ENCODE measurements at regions not wholly inside any gene's neighbourhood (a gene's known extent, or its start where the extent isn't known, plus 50 kb on each side); places are given as distances from the start of the nearest gene placed in this dataset.

DNA sequence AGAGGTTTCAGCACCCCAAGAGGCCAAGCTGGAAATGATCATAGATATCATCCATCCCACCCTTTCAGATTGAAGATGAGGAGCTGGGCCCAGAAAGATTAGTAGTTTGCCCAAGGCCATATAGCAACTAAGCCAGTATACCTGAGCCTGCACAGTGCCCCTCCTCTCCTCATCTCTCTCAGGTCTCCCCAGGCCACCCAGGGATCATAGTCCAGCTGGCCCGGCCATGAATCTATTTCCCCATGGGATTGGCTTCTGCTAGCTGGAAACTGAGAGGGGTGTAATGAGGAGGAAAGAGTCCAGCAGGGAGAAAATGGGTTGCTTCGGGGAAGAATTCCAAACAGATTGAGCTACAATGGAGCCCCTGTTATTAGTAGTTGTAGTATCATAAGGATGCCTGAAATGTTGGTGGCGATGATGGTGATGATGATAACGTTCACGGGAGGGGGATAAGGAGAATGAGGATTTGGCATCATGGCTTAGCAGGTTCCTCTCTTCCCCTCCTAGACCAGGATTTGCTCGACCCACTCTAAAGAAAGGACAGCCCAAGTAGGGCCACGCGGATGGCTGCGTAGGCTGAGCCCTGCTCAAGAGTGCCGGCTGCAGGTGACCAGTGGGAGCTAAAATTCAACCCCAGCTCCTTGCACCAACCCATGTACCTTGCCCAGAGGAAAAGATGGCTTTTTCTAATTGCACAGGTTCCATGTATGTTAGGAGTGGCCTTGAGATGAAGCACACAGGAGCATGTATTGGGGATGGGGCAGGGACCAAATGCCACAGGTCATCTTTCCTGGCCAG lies 117.8 kb upstream of the PJA1 start:
- H3K36me3 Mint-ChIP-seq = no peaks in the 10 kb centered on the region
- no peak overlapping the region for H3K4me3 Mint-ChIP-seq
- H3K27ac Mint-ChIP-seq = no peak overlapping the region
- no peaks in the 10 kb centered on the region for H3K4me1 Mint-ChIP-seq
- no peak for DNase-seq
- H3K9me3 Mint-ChIP-seq = no peaks in the 10 kb centered on the region
- no peaks in the 10 kb centered on the region for H3K27me3 Mint-ChIP-seq

DNA sequence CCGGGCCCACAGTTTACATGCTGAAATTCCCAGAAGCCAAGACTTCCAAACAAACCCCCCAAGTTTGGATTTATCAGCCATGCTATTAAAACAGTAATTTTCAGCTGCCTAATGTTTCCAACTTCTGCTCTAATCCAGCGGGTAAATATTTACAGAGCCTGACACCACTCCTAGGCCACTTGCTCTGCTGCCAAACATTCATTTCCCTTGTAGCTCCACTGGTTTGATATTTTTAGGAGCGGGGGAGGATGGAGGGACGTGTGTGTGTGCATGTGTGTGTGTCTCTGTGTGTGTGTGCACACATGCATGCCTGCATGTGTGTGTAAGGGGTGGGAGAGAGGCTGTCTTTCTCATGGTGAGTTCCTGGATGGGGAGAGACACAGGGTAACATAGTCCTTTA lies 115.7 kb upstream of the PJA1 start:
- H3K27ac Mint-ChIP-seq = no peak overlapping the region
- H3K36me3 Mint-ChIP-seq = no peaks in the 10 kb centered on the region
- no peaks in the 10 kb centered on the region for H3K27me3 Mint-ChIP-seq
- no peaks in the 10 kb centered on the region for H3K9me3 Mint-ChIP-seq
- H3K4me3 Mint-ChIP-seq = no peak overlapping the region
- no peaks in the 10 kb centered on the region for H3K4me1 Mint-ChIP-seq
- no peak for DNase-seq

DNA sequence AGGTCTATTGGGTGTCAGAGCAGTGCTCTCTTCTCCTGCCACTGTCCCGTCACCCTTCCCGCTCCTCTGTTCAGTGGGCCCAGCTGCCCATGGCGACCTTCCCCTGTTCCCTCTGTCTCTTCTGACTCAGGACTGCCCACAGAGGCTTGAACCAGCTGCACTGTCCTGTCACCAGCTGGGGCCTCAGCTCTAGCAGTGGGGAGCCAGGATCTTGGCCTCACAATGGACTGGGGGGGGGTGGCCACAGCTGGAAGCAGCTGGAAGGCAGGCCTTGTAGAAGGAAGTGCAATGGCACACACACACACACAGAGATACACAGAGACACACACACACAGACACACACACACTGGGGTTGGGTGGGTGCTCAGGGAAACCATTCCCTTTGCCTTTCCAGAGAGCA lies 114.0 kb upstream of the PJA1 start:
- Mint-ChIP-seq H3K27me3 (no peaks in the 10 kb centered on the region), H3K4me3 (no peak overlapping the region), H3K27ac (no peak overlapping the region), H3K4me1 (no peaks in the 10 kb centered on the region), H3K9me3 (no peaks in the 10 kb centered on the region), H3K36me3 (no peaks in the 10 kb centered on the region)
- DNase-seq = no peak

DNA sequence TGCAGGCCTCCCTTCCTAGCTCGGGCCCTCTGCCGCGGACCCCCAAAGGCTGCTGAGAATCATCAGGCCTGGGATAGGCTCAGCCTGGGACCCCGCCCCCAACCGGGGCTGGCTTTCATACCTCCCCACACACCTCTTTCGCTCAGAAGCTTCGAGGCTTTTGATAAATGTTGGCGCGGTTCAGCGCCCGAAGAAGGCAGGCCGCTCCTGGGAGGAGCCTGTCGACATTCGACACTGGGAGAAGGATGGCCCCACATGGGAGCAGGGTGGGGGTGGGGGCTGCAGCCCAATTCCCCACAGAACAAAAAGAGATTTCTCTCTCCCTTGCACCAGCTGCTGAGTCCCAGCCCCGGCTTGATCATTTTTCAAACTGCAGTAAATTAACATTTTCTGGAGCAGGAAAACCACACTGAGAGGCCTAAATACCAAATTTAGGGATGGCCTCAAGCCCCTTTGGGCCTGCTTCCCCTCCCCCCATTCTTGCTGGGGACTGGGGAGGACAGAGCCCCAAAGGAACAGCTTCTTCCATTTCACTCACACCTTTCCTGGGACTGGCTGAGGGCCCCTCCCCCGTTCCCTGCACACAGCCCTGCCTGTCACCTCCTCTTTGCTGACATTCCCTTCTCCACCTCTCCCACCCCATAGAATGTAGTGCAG lies 112.9 kb upstream of the PJA1 start:
- no peak overlapping the region for H3K4me3 Mint-ChIP-seq
- H3K4me1 Mint-ChIP-seq = no peaks in the 10 kb centered on the region
- H3K27ac Mint-ChIP-seq = no peak overlapping the region
- no peak for DNase-seq
- H3K36me3 Mint-ChIP-seq = no peaks in the 10 kb centered on the region
- H3K27me3 Mint-ChIP-seq = no peaks in the 10 kb centered on the region
- no peaks in the 10 kb centered on the region for H3K9me3 Mint-ChIP-seq

DNA sequence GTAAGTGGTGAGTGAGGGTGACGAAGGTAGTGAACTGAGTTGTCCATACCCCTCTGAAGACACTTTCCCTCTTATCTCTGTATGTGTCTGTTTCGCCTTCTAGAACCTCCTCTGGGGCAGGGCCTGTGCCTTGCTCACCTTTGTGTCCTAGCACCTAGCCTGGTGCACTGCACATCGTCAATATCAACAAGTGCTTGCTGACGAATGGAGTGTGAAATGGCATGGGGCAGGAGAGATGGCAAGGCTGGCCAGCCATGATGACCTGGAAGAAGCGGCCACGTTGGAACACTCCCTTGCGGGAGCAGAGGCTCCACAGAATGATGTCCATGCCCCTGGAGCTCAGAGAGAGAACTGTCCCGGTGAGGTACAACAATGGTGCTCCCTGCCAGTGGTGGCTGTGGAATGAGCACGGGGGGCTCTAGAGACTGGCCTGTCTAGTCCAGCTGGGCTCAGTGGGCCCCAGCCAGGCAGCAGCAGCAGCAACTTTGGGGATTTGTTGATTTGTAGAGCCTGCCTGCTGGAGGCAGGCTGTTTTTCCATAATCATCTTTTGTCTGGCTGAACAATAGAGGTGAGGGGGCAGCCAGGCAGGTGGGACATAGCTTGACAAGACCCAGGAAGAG lies 112.2 kb upstream of the PJA1 start:
- no peak overlapping the region for H3K4me3 Mint-ChIP-seq
- no peaks in the 10 kb centered on the region for H3K4me1 Mint-ChIP-seq
- H3K36me3 Mint-ChIP-seq = no peaks in the 10 kb centered on the region

DNA sequence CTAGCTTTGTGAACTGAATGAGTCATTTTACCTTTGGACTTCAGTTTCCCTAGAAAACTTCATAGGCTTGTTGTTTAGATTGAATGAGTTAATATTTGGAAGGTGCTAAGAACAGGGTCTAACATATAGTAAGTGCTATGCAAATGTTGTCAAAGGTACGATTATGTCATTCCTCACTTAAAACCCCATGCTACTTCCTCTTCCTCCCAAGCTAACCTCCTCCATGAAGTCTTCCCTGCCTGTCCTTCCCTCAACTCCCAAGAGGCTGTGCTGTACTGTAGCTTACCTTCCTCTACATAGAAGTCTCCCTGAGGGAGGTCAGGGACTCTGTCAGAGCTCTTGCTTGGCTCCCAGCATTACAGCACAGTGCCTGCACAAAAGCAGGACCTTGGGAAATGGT lies 103.4 kb upstream of the PJA1 start:
- Mint-ChIP-seq H3K4me3 (no peak overlapping the region), H3K27ac (no peak overlapping the region), H3K36me3 (no peaks in the 10 kb centered on the region), H3K27me3 (peaks cover 4% of the 10 kb centered on the region), H3K9me3 (no peaks in the 10 kb centered on the region), H3K4me1 (no peaks in the 10 kb centered on the region)
- DNase-seq = no peak

More for the DNA sequence above, 112.2 kb upstream of the PJA1 start:
- Mint-ChIP-seq H3K9me3 (no peaks in the 10 kb centered on the region), H3K27me3 (no peaks in the 10 kb centered on the region), H3K27ac (no peak overlapping the region)
- DNase-seq = no peak

DNA sequence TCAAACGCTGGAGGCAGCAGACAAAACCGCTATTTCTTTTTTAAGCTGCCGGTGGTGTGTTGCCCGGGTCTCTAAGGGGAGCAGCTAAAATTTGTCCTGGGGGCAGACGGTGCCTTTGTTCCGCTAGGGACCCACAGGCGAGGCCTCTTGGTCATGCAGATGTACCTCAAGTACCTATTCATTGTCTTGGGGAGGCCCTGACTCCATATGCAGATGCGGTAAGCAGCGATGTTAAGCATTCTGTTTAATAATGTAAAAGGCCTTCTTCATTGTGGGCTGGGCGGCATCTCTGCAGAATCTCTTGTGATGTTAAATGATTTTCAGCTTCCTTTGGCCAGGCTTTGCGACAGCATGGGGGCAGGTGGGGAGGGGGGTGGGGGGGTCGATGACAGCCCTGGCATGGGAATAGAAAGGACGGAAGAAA lies 98.9 kb upstream of the PJA1 start:
- Mint-ChIP-seq H3K27ac (no peak overlapping the region), H3K36me3 (no peaks in the 10 kb centered on the region), H3K9me3 (no peaks in the 10 kb centered on the region), H3K4me1 (no peaks in the 10 kb centered on the region), H3K27me3 (peaks cover 12% of the 10 kb centered on the region), H3K4me3 (no peak overlapping the region)
- no peak for DNase-seq

DNA sequence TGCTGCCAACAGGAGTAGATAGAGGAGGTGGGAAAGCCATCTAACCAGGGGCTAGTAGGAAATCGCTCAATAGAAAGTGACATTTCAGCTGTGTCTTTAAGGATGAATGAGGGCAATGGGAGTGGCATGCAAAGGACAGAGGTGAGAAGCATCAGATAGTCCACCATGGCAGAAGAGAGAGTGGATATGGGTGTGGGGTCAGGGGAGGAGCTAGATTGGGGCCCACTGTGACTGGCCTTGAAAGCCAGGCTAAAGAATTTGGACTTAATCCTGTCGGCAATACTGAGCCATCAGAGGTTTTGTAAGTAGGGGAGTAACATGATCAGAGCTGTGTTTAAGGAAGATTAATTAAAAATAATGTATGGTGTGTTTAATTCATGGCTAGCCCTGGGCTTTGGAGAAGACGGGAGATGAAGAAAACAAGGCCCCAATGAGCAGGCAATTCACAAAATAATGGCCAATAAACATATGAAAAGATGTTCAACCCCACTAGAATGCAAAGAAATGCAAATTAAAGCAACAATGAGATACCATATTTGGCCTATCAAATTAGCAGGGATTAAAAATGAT lies 98.1 kb upstream of the PJA1 start:
- Mint-ChIP-seq H3K4me3 (no peak overlapping the region), H3K27me3 (peaks cover 12% of the 10 kb centered on the region), H3K4me1 (no peaks in the 10 kb centered on the region), H3K36me3 (no peaks in the 10 kb centered on the region), H3K27ac (no peak overlapping the region), H3K9me3 (no peaks in the 10 kb centered on the region)
- DNase-seq = no peak

DNA sequence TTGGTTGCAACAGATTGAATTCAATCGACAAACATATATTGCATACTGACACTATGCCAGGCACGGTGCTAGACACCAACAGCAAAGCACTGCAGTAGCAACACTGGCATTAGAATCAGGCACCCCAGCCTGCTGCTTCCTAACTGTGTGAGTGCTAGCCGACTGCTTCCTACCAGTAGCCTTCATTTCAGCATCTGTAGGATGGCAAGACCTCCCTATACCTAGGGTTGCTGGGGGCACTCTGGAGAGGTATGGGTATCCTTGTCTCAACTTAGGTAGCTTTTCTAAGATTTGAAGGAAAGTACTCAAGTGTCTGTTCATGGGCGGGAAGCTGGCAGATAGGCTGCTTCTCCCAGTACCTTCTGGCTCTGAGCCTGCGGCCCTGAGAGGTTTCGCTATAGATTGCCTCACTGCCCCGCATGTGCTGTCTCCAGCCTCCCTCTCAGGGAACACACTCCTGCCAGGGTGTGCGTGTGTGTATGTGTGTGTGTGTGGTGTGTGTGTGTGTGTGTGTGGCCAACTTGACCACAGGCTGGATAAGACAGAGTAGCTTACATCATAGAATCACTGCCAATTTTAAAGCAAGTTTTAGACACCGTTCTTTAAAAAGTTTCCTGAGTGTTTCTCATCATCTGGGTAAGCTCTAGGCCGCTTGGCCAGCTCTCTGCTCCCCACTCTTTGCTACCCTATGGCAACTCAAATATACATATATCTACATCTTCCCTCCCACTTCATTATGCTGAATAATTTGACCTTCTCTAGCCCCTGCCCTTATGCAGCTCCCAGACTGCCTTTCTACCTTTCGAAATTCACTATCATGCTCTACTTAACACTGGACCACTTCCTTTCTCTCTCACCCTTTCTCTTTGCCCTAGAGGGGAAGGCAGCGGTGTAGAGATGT lies 97.0 kb upstream of the PJA1 start:
- Mint-ChIP-seq H3K4me1 (no peaks in the 10 kb centered on the region), H3K27me3 (peaks cover 12% of the 10 kb centered on the region), H3K9me3 (no peaks in the 10 kb centered on the region), H3K36me3 (no peaks in the 10 kb centered on the region), H3K4me3 (no peak overlapping the region), H3K27ac (no peak overlapping the region)
- DNase-seq = no peak

DNA sequence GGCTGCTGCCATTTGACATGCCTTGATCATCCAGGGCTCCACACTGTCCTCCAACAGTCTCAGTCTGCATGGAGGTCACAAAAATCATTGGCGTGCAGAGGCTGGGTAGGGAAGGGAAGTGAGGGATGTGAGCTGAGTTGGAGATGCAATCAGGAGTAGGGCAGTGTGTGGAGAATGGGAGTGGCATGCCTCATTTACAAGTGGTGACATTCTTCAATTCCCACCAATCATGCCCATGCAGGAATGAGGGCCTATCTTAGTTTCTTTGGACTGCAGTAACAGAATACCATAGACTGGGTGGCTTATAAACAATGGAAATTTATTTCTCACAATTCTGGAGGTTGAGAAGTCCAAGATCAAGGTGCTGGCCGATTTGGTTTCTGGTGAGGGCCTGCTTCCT lies 94.9 kb upstream of the PJA1 start:
- Mint-ChIP-seq H3K27me3 (peaks cover 12% of the 10 kb centered on the region), H3K27ac (no peak overlapping the region), H3K4me1 (no peaks in the 10 kb centered on the region), H3K4me3 (no peak overlapping the region), H3K36me3 (no peaks in the 10 kb centered on the region), H3K9me3 (no peaks in the 10 kb centered on the region)
- no peak for DNase-seq

DNA sequence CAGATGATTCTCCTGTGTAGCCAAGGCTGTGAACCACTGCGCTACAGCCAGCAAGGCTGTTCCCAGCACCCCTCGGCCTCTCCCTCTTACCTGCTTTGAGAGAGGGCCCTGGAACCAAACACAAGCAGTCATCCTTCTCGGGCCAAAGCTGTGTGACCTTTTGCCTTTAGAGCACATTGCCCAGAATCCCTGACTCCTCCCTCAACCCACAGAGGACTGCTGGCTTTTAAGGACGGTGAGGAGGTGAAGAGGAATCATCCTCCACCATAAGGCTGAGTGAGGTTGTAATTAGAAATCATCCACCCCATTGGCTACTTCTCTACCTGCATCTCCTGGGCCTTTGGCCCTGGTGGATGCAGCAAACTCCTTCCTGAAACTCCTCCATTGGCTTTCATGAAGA lies 93.6 kb upstream of the PJA1 start:
- Mint-ChIP-seq H3K27me3 (peaks cover 9% of the 10 kb centered on the region), H3K4me3 (no peak overlapping the region), H3K9me3 (no peaks in the 10 kb centered on the region), H3K27ac (no peak overlapping the region), H3K4me1 (no peaks in the 10 kb centered on the region), H3K36me3 (no peaks in the 10 kb centered on the region)
- no peak for DNase-seq

DNA sequence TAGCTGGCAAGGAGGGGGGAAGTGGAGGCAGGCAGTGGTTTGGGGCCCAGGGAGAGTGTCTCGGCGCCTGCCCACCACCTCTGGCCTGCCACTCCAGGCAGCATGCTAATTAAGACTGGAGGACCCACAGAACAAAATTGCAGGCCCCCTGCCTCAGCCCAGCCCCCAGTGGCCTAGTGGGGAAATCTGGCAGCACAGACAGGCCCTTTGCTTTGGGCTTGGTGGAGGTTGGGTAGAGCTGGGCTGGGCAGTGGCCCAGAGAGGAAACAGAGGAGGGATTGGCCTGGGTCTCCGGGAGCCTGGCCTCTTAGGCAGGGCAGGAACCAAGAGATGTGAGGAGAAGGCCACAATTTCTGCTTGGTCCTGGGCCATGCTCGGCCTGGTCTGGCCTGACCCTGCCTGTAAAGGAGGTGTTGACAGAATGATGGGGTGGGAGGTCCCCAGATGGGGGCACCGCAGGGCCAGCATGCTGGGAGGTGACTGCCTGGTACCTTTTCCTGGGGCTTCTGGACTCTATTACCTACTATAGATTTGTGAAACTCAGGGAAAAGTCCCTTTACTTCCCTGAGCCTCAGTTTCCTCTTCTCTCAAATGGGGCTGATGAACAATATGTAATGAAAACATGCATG lies 92.4 kb upstream of the PJA1 start:
- no peaks in the 10 kb centered on the region for H3K4me1 Mint-ChIP-seq
- H3K4me3 Mint-ChIP-seq = no peak overlapping the region
- H3K36me3 Mint-ChIP-seq = no peaks in the 10 kb centered on the region
- no peaks in the 10 kb centered on the region for H3K9me3 Mint-ChIP-seq
- no peaks in the 10 kb centered on the region for H3K27me3 Mint-ChIP-seq
- no peak overlapping the region for H3K27ac Mint-ChIP-seq
- no peak for DNase-seq

DNA sequence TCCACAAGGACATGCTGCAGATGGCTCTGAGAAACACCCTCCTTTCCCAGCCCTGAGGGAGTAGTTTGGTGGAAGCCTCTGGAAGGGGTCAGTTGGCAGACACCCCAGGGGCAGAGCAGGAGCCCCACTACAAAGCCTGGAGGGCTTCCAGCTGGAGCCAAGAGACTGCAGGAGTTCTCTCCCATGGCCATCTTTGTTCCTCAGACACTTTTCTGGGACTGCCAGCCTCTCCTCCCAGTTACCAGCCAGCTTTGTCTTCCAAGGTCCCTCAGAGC lies 91.0 kb upstream of the PJA1 start:
- no peak overlapping the region for H3K4me3 Mint-ChIP-seq
- H3K4me1 Mint-ChIP-seq = no peaks in the 10 kb centered on the region
- no peak for DNase-seq
- H3K36me3 Mint-ChIP-seq = no peaks in the 10 kb centered on the region
- no peaks in the 10 kb centered on the region for H3K27me3 Mint-ChIP-seq
- no peak overlapping the region for H3K27ac Mint-ChIP-seq
- no peaks in the 10 kb centered on the region for H3K9me3 Mint-ChIP-seq

DNA sequence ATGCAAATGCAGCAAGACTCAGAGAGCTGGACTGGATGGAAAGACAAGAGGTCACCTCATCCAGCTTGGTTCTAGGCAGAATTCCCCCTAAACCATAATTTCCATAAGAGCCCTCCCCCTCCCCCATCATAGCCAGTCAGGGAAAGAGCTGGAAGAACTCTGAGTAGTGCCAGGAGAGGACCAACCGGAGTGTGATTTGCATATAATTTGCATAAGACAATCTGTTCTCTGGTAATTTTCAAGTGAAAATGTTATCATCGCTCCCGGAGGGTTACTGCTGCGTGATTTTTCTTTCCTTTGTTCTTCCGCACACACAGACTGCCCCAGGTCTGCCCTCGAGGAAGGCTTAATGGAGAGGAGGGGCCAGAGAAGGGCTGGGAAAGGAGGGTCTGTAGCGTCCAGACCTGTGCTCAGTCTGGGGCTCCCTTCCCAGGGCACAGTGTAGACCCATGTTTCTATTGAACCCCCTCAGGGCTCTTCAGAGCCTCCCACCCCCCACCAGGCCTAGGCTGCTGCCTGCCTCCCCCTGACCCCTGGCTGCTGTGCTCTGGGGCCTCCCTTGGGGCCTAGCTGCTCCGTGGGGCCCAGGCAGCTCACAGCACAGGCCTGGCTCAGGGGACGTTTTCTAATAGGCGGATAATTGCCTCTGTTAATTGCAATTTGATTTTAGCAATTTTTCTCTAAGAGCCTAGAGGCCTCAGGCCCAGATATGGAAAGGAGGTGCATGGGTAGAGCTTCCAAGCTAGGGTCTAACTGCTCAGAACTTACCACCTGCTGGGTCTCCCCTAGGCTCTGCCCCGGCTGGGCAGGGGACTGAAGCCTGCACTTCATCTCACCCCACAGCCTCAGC lies 90.4 kb upstream of the PJA1 start:
- H3K36me3 Mint-ChIP-seq = no peaks in the 10 kb centered on the region
- no peak overlapping the region for H3K4me3 Mint-ChIP-seq
- no peak for DNase-seq
- no peaks in the 10 kb centered on the region for H3K4me1 Mint-ChIP-seq
- H3K27ac Mint-ChIP-seq = no peak overlapping the region
- H3K9me3 Mint-ChIP-seq = no peaks in the 10 kb centered on the region
- no peaks in the 10 kb centered on the region for H3K27me3 Mint-ChIP-seq

Measured in activated naive CD8-positive, alpha-beta T cell treated with anti-CD3 and anti-CD28 coated beads for 36 hours (primary cell).